Mesodermal cell (in vitro differentiated cells): ENCODE measurements at regions not wholly inside any gene's neighbourhood (a gene's known extent, or its start where the extent isn't known, plus 50 kb on each side); places are given as distances from the start of the nearest gene placed in this dataset.

ENCODE experiments used
- H3K27ac ChIP-seq: 2 replicates; pipeline ENCODE4 v1.7.0; 2013; ENCODE audit warnings: mild to moderate bottlenecking, low read depth, low read length, moderate library complexity; ENCODE audit not compliant: severe bottlenecking
- H3K36me3 ChIP-seq: 2 replicates; pipeline ENCODE4 v1.7.1; 2013; ENCODE audit warnings: mild to moderate bottlenecking, low read length, moderate library complexity; ENCODE audit not compliant: control insufficient read depth, insufficient read depth
- H3K4me1 ChIP-seq: one replicate; pipeline ENCODE4 v1.7.1; 2013; ENCODE audit warnings: mild to moderate bottlenecking, low read length; ENCODE audit not compliant: insufficient read depth, control insufficient read depth, poor library complexity, severe bottlenecking
- H3K4me3 ChIP-seq: 2 replicates; pipeline ENCODE4 v1.7.0; 2013; ENCODE audit warnings: low read length, control low read depth, mild to moderate bottlenecking; ENCODE audit not compliant: insufficient read depth, poor library complexity, severe bottlenecking; ENCODE audit errors: extremely low read depth
- H3K9me3 ChIP-seq: 2 replicates; pipeline ENCODE4 v1.7.1; 2013; ENCODE audit warnings: mild to moderate bottlenecking, low read length, moderate library complexity; ENCODE audit not compliant: control insufficient read depth
- WGBS, 2 experiments: methylation state at CpG; one replicate each; pipeline ENCODE4 v1.1.5; 2013; ENCODE audit warnings: missing lambda C conversion rate in 2 of 2; ENCODE audit not compliant: insufficient coverage in 2 of 2; 5-methylcytosine and 5-hydroxymethylcytosine counted together

DNA sequence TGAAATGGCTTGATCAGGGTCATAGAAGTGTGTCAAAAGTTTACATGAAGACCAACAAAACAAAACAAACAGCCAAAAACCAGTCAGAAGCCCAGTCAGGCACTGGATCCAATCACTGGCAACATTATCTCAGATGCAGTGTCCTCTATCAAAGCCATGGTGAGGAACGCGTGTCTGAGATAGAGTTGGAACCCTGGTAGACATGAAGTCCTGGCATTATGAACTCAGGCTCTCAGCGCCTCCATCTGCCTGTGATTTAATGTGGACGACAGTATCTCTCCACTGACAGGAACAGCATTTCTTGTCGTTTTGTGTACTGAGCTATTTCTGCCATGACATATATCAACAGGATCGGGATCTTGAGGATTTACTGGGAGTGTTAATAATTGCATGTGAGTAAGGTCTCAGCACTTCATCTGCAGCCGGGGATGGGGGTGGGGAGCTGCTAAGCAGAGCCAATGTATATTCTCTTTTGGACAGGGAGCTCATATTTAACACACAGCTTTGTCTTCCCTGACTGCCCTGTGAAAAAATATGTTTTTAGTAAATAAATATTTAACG is 1120.0 kb downstream of the IGSF11 start:
- Histone ChIP-seq H3K4me1 (no peaks in the 10 kb centered on the region), H3K27ac (no peak overlapping the region), H3K36me3 (no peaks in the 10 kb centered on the region), H3K4me3 (no peak overlapping the region), H3K9me3 (no peaks in the 10 kb centered on the region)
- WGBS, 2 experiments: 90% methylated on average over 5 of the region's 8 CpGs

DNA sequence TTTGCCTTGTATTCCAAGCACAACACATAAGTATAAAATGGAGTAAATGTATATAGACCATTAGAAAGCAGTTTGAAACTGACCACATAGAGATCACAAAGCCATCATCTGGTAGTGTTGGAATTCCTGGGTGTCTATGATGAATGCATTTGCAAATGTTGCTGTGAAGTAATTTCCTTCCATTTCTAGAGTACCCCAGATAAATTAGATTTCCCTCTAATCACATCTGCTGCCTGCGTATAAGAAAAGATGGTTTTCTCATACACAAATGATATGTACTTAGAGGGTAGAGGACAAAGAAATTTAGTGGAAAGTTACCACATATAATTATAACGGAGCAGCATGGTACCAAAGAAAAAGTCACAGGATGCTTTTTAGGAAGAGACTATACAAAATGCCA is 1117.8 kb downstream of the IGSF11 start:
- no peak overlapping the region for H3K4me3 ChIP-seq
- WGBS, 2 experiments: no CpG with 5 or more reads among the region's 2 CpGs
- H3K9me3 ChIP-seq: no peaks in the 10 kb centered on the region
- no peak overlapping the region for H3K27ac ChIP-seq
- H3K36me3 ChIP-seq: no peaks in the 10 kb centered on the region
- H3K4me1 ChIP-seq: no peaks in the 10 kb centered on the region

DNA sequence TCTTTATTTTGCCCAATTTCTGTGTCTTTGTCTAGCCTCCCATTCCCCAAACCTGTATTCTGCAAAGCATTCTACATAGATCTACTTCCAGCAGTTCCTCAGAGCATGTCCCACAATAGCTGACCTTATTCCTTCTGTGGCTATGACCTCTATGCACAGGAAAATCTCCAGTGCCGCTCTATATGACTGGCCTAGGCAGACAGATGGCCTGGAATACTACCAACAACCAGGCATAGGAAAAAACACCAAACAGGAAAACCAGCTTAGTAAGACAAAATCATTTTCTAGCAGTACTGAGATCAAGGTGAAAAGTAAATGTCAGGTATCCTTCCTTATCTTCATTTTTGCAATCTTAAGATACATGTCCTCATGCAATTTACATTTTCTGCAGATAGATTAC is 1115.0 kb downstream of the IGSF11 start:
- WGBS, 2 experiments: 100% methylated on average over 1 of the region's 1 CpG; no CpG with 5 or more reads in 1 of the 2 experiments
- H3K9me3 ChIP-seq: no peaks in the 10 kb centered on the region
- no peaks in the 10 kb centered on the region for H3K36me3 ChIP-seq
- H3K4me1 ChIP-seq: no peaks in the 10 kb centered on the region
- no peak overlapping the region for H3K4me3 ChIP-seq
- no peak overlapping the region for H3K27ac ChIP-seq

- H3K4me1 ChIP-seq: no peaks in the 10 kb centered on the region
- 40 to 49% methylated on average over 3 to 6 of the region's 7 CpGs for WGBS, 2 experiments
Measured at GRCh38 chr3:117920253-117920898, 1114.3 kb downstream of the IGSF11 start.

GRCh38 chr3:117921411-117921810 is 1113.2 kb downstream of the IGSF11 start:
- H3K9me3 ChIP-seq: no peaks in the 10 kb centered on the region
- H3K4me1 ChIP-seq: no peaks in the 10 kb centered on the region
- no peak overlapping the region for H3K4me3 ChIP-seq
- WGBS, 2 experiments: 78 to 100% methylated on average over 2 to 3 of the region's 3 CpGs
- no peaks in the 10 kb centered on the region for H3K36me3 ChIP-seq
- no peak overlapping the region for H3K27ac ChIP-seq

More at GRCh38 chr3:117920253-117920898, 1114.3 kb downstream of the IGSF11 start:
- Histone ChIP-seq H3K36me3 (no peaks in the 10 kb centered on the region), H3K9me3 (no peaks in the 10 kb centered on the region), H3K27ac (peak overlapping the region; percentile 11), H3K4me3 (no peak overlapping the region)

DNA sequence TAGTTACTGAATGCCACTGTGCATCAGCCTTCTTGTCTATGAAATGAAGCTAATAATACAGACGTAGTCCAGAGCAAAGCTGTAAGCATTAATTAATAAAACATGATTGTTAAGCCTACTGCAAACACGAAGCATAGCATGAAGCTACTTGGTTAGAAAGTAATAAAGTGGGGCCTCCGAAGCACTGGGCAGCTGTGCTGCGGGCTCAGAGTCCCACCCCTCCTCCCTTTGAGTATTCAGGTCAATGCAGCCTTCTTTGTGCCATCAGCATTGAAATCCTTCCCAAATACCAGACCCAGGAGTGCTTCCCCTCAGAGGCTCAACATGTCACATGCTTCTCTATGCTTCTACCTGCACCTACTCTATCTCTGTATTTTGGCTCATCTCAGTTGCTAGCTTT is 1112.6 kb downstream of the IGSF11 start:
- H3K36me3 ChIP-seq: no peaks in the 10 kb centered on the region
- no peak overlapping the region for H3K27ac ChIP-seq
- H3K9me3 ChIP-seq: no peaks in the 10 kb centered on the region
- H3K4me3 ChIP-seq: no peak overlapping the region
- H3K4me1 ChIP-seq: no peaks in the 10 kb centered on the region
- WGBS, 2 experiments: 57 to 63% methylated on average over 2 of the region's 4 CpGs

GRCh38 chr3:117926819-117927218 is 1107.8 kb downstream of the IGSF11 start:
- Histone ChIP-seq H3K4me1 (no peaks in the 10 kb centered on the region), H3K9me3 (no peaks in the 10 kb centered on the region), H3K27ac (no peak overlapping the region), H3K36me3 (no peaks in the 10 kb centered on the region), H3K4me3 (no peak overlapping the region)

GRCh38 chr3:117927825-117928224 is 1106.8 kb downstream of the IGSF11 start:
- no peaks in the 10 kb centered on the region for H3K9me3 ChIP-seq
- no peak overlapping the region for H3K4me3 ChIP-seq
- H3K4me1 ChIP-seq: no peaks in the 10 kb centered on the region
- no peaks in the 10 kb centered on the region for H3K36me3 ChIP-seq
- no peak overlapping the region for H3K27ac ChIP-seq
- WGBS, 2 experiments: no CpG with 5 or more reads among the region's 1 CpG

DNA sequence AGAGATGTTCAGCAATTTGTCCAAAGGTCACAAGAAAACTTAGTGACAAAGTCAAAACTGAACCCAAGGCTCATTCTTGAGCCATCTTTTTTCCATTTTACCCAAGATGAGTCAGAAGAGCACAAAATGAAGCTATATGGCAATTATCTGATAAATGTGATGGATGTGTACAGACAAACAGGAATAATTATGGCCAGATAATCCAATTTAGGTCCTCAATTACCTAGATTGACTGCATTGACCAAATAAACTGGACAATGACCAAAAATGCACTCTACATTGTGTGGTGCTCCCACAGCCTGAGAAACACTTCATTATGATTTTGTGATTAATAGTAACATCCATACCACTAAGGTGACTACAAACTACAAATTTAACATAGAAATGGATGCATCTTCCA is 1105.8 kb downstream of the IGSF11 start:
- H3K4me3 ChIP-seq: no peak overlapping the region
- H3K9me3 ChIP-seq: no peaks in the 10 kb centered on the region
- H3K36me3 ChIP-seq: no peaks in the 10 kb centered on the region
- H3K27ac ChIP-seq: no peak overlapping the region
- H3K4me1 ChIP-seq: no peaks in the 10 kb centered on the region

DNA sequence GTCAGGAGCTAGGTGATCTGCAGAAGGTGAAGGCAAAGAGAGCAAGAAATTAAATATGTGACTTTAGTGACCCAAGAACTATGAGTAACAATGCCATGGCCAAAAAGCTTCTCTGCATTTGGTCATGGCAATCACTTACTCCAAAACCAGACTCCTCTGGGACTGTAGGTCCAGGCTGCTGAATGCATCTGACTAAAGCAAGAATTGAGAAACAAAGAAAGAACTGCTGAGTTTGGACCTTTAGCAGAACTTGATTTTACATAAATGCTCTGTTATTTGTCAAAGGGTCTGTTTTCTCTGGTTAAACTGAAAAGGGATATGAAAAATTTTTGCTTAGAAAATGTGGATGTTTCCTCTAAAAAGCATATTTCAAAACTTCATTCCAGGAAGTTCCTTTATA is 1102.2 kb downstream of the IGSF11 start:
- no peak overlapping the region for H3K4me3 ChIP-seq
- no peaks in the 10 kb centered on the region for H3K4me1 ChIP-seq
- no peaks in the 10 kb centered on the region for H3K36me3 ChIP-seq
- peaks cover 3% of the 10 kb centered on the region for H3K9me3 ChIP-seq
- no peak overlapping the region for H3K27ac ChIP-seq

- Histone ChIP-seq H3K9me3 (peaks cover 3% of the 10 kb centered on the region), H3K27ac (no peak overlapping the region), H3K36me3 (no peaks in the 10 kb centered on the region), H3K4me1 (no peaks in the 10 kb centered on the region), H3K4me3 (no peak overlapping the region)
- 90 to 100% methylated on average over 2 of the region's 4 CpGs for WGBS, 2 experiments
Measured at GRCh38 chr3:117936159-117936558, 1098.5 kb downstream of the IGSF11 start.
